IMR-90 (cell line): ENCODE measurements at regions not wholly inside any gene's neighbourhood (a gene's known extent, or its start where the extent isn't known, plus 50 kb on each side); places are given as distances from the start of the nearest gene placed in this dataset.

Experiments used
- ATAC-seq: fragments of 200-7000 bp; cut with Tn5 transposase; 2 replicates; pipeline ENCODE4 v1.9.1; 2020; ENCODE audit warnings: low read depth, mild to moderate bottlenecking, moderate library complexity
- BruUV-seq: library from RNA; stranded (reverse); fragments of 400-500 nt; replicated peaks from 2 replicates; lab custom pipeline; 2021; lab: Mats Ljungman, UMichigan
- CTCF ChIA-PET: fragments of 300-600 bp; formaldehyde crosslinking; extraction: SDS; loops from one replicate; lab custom pipeline; 2021; ENCODE audit warnings: antibody characterized with exemption; lab: Yijun Ruan, JAX
- POLR2A ChIA-PET: fragments of 300-600 bp; sonication (Branson Sonifier 250); formaldehyde crosslinking; loops from one replicate; lab custom pipeline; 2022; ENCODE audit warnings: antibody characterized with exemption; ENCODE audit not compliant: unreplicated experiment; lab: Charles Lee
- DNase-seq: peaks from one replicate; pipeline ENCODE4 v3.0.0; 2013
- H2AFZ ChIP-seq: replicated peaks from 2 replicates; pipeline ENCODE3; 2013; ENCODE audit warnings: low read length, mild to moderate bottlenecking; ENCODE audit not compliant: poor library complexity
- H2AK5ac ChIP-seq: 2 replicates; pipeline ENCODE4 v1.6.1; 2013; ENCODE audit warnings: low read depth, low read length, inconsistent platforms
- H2AK9ac ChIP-seq: replicated peaks from 2 replicates; pipeline ENCODE3; 2013; ENCODE audit warnings: mild to moderate bottlenecking, low read depth, low read length, moderate library complexity; ENCODE audit not compliant: poor library complexity
- H2BK120ac ChIP-seq: 2 replicates; pipeline ENCODE4 v1.6.1; 2013; ENCODE audit warnings: low read depth, low read length, inconsistent platforms
- H2BK15ac ChIP-seq: 3 replicates; pipeline ENCODE4 v1.6.1; 2013; ENCODE audit warnings: low read depth, low read length, inconsistent platforms
- H2BK20ac ChIP-seq: 2 replicates; pipeline ENCODE4 v1.6.1; 2013; ENCODE audit warnings: low read depth, mild to moderate bottlenecking, inconsistent platforms, low read length, moderate library complexity
- H2BK5ac ChIP-seq: 2 replicates; pipeline ENCODE4 v1.6.1; 2013; ENCODE audit warnings: mild to moderate bottlenecking, low read depth, low read length, inconsistent platforms; ENCODE audit not compliant: poor library complexity, severe bottlenecking
- H3K14ac ChIP-seq: replicated peaks from 2 replicates; pipeline ENCODE4 v1.6.1; 2013; ENCODE audit warnings: low read depth, low read length, inconsistent platforms
- H3K18ac ChIP-seq: 2 replicates; pipeline ENCODE4 v1.6.1; 2013; ENCODE audit warnings: low read depth, low read length, control low read depth
- H3K23ac ChIP-seq: 2 replicates; pipeline ENCODE4 v1.6.1; 2013; ENCODE audit warnings: low read depth, low read length, inconsistent platforms
- H3K27ac ChIP-seq: 2 replicates; pipeline ENCODE4 v1.5.1; 2013; ENCODE audit warnings: mild to moderate bottlenecking, control low read depth, low read length; ENCODE audit not compliant: insufficient read depth
- H3K27me3 ChIP-seq: 2 replicates; pipeline ENCODE4 v1.6.1; 2013; ENCODE audit warnings: low read length; ENCODE audit not compliant: control insufficient read depth, insufficient read depth
- H3K36me3 ChIP-seq: 2 replicates; pipeline ENCODE4 v1.6.1; 2013; ENCODE audit warnings: low read length, mixed read lengths; ENCODE audit not compliant: control insufficient read depth, insufficient read depth
- H3K4ac ChIP-seq: 2 replicates; pipeline ENCODE4 v1.6.1; 2013; ENCODE audit warnings: low read depth, low read length, inconsistent platforms
- H3K4me1 ChIP-seq: 2 replicates; pipeline ENCODE4 v1.6.1; 2013; ENCODE audit warnings: low read length, mixed read lengths; ENCODE audit not compliant: control insufficient read depth, insufficient read depth
- H3K4me2 ChIP-seq: 2 replicates; pipeline ENCODE4 v1.6.1; 2013; ENCODE audit warnings: low read depth, mild to moderate bottlenecking, control low read depth, low read length, moderate library complexity
- H3K4me3 ChIP-seq: 2 replicates; pipeline ENCODE4 v1.5.1; 2013; ENCODE audit warnings: low read depth, mild to moderate bottlenecking, control low read depth, low read length, moderate library complexity; ENCODE audit not compliant: insufficient read depth
- H3K56ac ChIP-seq: 2 replicates; pipeline ENCODE4 v1.6.1; 2013; ENCODE audit warnings: low read length, inconsistent platforms; ENCODE audit not compliant: insufficient read depth; ENCODE audit errors: extremely low read depth
- H3K79me1 ChIP-seq, 2 experiments: 2 replicates each; pipeline ENCODE4 v1.6.1; 2013; ENCODE audit warnings: low read length in 2 of 2, inconsistent platforms in 1 of 2, low read depth in 1 of 2
- H3K9ac ChIP-seq: 2 replicates; pipeline ENCODE4 v1.6.1; 2013; ENCODE audit warnings: low read depth, low read length, control low read depth
- H3K9me1 ChIP-seq: 2 replicates; pipeline ENCODE4 v1.6.1; 2013; ENCODE audit warnings: low read length, inconsistent platforms; ENCODE audit not compliant: insufficient read depth
- H3K9me3 ChIP-seq: 2 replicates; pipeline ENCODE4 v1.6.1; 2013; ENCODE audit warnings: low read length; ENCODE audit not compliant: control insufficient read depth, insufficient read depth
- H4K20me1 ChIP-seq: 2 replicates; pipeline ENCODE4 v1.6.1; 2013; ENCODE audit warnings: low read length, inconsistent platforms; ENCODE audit not compliant: insufficient read depth
- H4K5ac ChIP-seq: 2 replicates; pipeline ENCODE4 v1.6.1; 2013; ENCODE audit warnings: mild to moderate bottlenecking, low read depth, low read length, control low read depth
- H4K8ac ChIP-seq, 2 experiments: 2 replicates each; pipeline ENCODE4 v1.6.1; 2013; ENCODE audit warnings: low read depth in 2 of 2, low read length in 2 of 2, control low read depth in 1 of 2, inconsistent platforms in 1 of 2
- H4K91ac ChIP-seq: 2 replicates; pipeline ENCODE4 v1.6.1; 2013; ENCODE audit warnings: low read depth, low read length, inconsistent platforms; ENCODE audit not compliant: insufficient read depth
- CEBPB ChIP-seq: IDR thresholded peaks from 2 replicates; pipeline ENCODE4 v1.6.1; 2012; ENCODE audit warnings: low read depth, low read length, improper control_type of control experiment
- MAFK ChIP-seq: IDR thresholded peaks from 2 replicates; pipeline ENCODE4 v1.6.1; 2012; ENCODE audit warnings: low read depth, low read length, improper control_type of control experiment
- WGBS, 2 experiments: methylation state at CpG; one replicate each; pipeline versions ENCODE4 v1.1.5 to v1.1.7; 2013; ENCODE audit warnings: missing lambda C conversion rate in 2 of 2; ENCODE audit not compliant: insufficient read length in 1 of 2; ENCODE audit errors: extremely low coverage in 2 of 2; 5-methylcytosine and 5-hydroxymethylcytosine counted together
- dilution Hi-C: fragments of 300-500 bp; cut with HindIII; formaldehyde crosslinking; loops from one replicate; pipeline ENCODE4 v1.14.3; 2018; ENCODE audit warnings: low sequenced_read_pairs; ENCODE audit not compliant: unreplicated experiment
- in situ Hi-C: fragments of 300-500 bp; cut with MboI; formaldehyde crosslinking; loops from 3 replicates; pipeline ENCODE4 v1.14.3; 2019; ENCODE audit warnings: low sequenced_read_pairs, inconsistent platforms, mixed read lengths
- intact Hi-C: fragments of 100-400 bp; cut with micrococcal nuclease; formaldehyde crosslinking; loops from 2 replicates; pipeline ENCODE4 v1.10.0; 2022

DNA sequence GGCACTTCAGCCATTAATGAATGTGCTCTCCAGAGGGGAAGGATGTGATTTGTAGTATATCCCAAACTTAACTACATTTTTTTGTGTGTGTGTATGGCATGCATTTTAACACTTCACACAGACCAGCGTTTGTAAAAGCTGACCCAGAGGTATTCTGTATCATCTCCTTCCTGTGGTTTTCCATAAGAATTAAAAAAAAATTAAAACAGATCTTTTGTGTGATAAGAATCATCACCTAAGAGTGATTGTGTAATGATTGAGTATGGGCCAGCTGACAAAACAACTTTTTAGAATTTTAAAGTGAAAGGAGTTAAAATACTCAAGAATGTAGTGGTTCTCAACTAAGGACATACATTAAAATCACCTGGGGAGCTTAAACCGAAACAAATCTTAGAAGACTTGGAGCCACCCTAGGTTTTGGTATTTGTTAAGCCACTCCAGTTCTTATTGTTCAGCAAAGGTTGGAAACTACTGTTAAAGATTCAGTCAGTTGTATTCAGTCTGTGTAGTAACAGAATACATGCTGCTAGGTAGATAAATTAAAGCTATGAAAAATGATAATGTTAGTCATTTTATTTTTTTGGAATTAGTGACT lies 120.1 kb downstream of the HAUS1 start:
- Histone ChIP-seq H2BK5ac (no peak overlapping the region), H3K18ac (no peak overlapping the region), H3K4me1 (peaks cover 6% of the 10 kb centered on the region), H3K23ac (no peak overlapping the region), H3K27me3 (no peaks in the 10 kb centered on the region), H2BK120ac (no peak overlapping the region), H2BK20ac (no peak overlapping the region), H4K8ac (no peak overlapping the region), H2AK5ac (no peak overlapping the region), H3K27ac (no peak overlapping the region), H3K4me3 (no peak overlapping the region), H2AFZ (no peak overlapping the region), H3K14ac (no peak overlapping the region), H3K79me1 (peaks cover 20 to 56% of the 10 kb centered on the region in 2 experiments), H4K20me1 (peaks cover 5% of the 10 kb centered on the region; the same call in 1 of the 2 replicates), H3K9me1 (peaks cover 3% of the 10 kb centered on the region; the same call in 1 of the 2 replicates), H2AK9ac (no peak overlapping the region), H3K56ac (no peak overlapping the region), H4K91ac (no peak overlapping the region), H4K5ac (no peak overlapping the region), H3K9me3 (no peaks in the 10 kb centered on the region), H3K4me2 (no peak overlapping the region), H3K36me3 (no peaks in the 10 kb centered on the region), H3K9ac (no peak overlapping the region), H2BK15ac (no peak overlapping the region), H3K4ac (no peak overlapping the region)
- ChIA-PET CTCF (no interaction called here), POLR2A (no interaction called here)
- ATAC-seq (no peak), DNase-seq (no peak)
- dilution Hi-C loops: no loop called here
- TF ChIP-seq MAFK (no peak), CEBPB (peak; percentile 43; the same call in 1 of the 2 replicates)
- in situ Hi-C loops: no loop called here
- BruUV-seq: no TSS peak
- WGBS, 2 experiments: no CpG with 5 or more reads among the region's 2 CpGs
- intact Hi-C loops: no loop called here
